Upper lobe of left lung (tissue), 4 donors: ENCODE measurements at regions not wholly inside any gene's neighbourhood (a gene's known extent, or its start where the extent isn't known, plus 50 kb on each side); places are given as distances from the start of the nearest gene placed in this dataset.

Experiments used
- EP300 ChIP-seq, 4 donors: sonication (generic); formaldehyde crosslinking; IDR thresholded peaks; one replicate each; pipeline ENCODE4 v1.5.1; 2017; ENCODE audit warnings: antibody characterized with exemption in 4 of 4, control low read depth in 2 of 4
- POLR2A ChIP-seq, 4 donors: fragments of 450-650 bp; IDR thresholded peaks; one replicate each; pipeline ENCODE4 v1.5.1; 2016 to 2017; ENCODE audit warnings: antibody characterized with exemption in 4 of 4, mild to moderate bottlenecking in 2 of 4
- POLR2AphosphoS5 ChIP-seq, 2 donors: sonication (generic); formaldehyde crosslinking; IDR thresholded peaks; one replicate each; pipeline ENCODE4 v1.5.1; 2017; ENCODE audit warnings: antibody characterized with exemption in 2 of 2
- TF ChIP-seq, protein P1 (sequence below), 6 experiments: fragments of 450-650 bp in 4 of 6; fragments of 200-600 bp in 2 of 6; sonication (generic) in 2 of 6; IDR thresholded peaks; one replicate each; pipeline ENCODE4 v1.5.1; 2016 to 2019; ENCODE audit warnings: antibody characterized with exemption in 6 of 6

DNA sequence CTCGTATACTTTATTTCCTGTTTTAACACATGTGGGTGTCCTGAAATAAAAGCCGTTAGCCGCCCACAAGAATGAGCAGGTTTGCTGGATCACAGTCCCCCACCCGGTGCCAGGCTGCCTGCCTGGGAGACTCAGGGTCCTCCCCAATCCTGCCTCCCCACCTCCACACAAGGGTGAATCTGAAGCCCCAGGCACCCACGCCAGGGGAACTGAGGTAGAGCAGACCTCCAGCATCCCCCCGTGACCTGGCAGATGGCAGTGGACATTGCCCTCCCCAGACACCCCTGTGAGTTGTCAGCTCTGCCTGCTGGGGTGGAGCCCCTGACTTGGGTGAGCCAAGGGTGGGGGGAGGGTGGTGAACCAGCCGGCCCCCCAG is 114.8 kb downstream of the METRNL start:
- TF ChIP-seq, protein P1, sequence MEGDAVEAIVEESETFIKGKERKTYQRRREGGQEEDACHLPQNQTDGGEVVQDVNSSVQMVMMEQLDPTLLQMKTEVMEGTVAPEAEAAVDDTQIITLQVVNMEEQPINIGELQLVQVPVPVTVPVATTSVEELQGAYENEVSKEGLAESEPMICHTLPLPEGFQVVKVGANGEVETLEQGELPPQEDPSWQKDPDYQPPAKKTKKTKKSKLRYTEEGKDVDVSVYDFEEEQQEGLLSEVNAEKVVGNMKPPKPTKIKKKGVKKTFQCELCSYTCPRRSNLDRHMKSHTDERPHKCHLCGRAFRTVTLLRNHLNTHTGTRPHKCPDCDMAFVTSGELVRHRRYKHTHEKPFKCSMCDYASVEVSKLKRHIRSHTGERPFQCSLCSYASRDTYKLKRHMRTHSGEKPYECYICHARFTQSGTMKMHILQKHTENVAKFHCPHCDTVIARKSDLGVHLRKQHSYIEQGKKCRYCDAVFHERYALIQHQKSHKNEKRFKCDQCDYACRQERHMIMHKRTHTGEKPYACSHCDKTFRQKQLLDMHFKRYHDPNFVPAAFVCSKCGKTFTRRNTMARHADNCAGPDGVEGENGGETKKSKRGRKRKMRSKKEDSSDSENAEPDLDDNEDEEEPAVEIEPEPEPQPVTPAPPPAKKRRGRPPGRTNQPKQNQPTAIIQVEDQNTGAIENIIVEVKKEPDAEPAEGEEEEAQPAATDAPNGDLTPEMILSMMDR (IDR thresholded peaks at IDR 0.05): no peak
- TF ChIP-seq EP300 (IDR thresholded peaks at IDR 0.05) (no peak), POLR2A (IDR thresholded peaks at IDR 0.05) (no peak), POLR2AphosphoS5 (IDR thresholded peaks at IDR 0.05) (no peak)
